Ishikawa (cell line): ENCODE measurements at regions not wholly inside any gene's neighbourhood (a gene's known extent, or its start where the extent isn't known, plus 50 kb on each side); places are given as distances from the start of the nearest gene placed in this dataset.

Experiments
- CEBPB ChIP-seq: IDR thresholded peaks from 2 replicates; pipeline ENCODE4 v1.6.1; 2012
- CREB1 ChIP-seq: IDR thresholded peaks from 2 replicates; pipeline ENCODE4 v1.6.1; 2012; ENCODE audit warnings: low read depth
- EGR1 ChIP-seq: IDR thresholded peaks from 2 replicates; pipeline ENCODE4 v1.6.1; 2012
- EP300 ChIP-seq: IDR thresholded peaks from 2 replicates; pipeline ENCODE4 v1.6.1; 2012; ENCODE audit warnings: borderline replicate concordance
- FOXM1 ChIP-seq: IDR thresholded peaks from 2 replicates; pipeline ENCODE4 v1.6.1; 2012; ENCODE audit warnings: low read depth, borderline replicate concordance
- NFIC ChIP-seq: IDR thresholded peaks from 2 replicates; pipeline ENCODE4 v1.6.1; 2012
- RAD21 ChIP-seq: IDR thresholded peaks from 2 replicates; pipeline ENCODE4 v1.6.1; 2012; ENCODE audit warnings: low read depth
- TAF1 ChIP-seq: IDR thresholded peaks from 2 replicates; pipeline ENCODE4 v1.6.1; 2012; ENCODE audit warnings: low read depth, mild to moderate bottlenecking
- TCF12 ChIP-seq: IDR thresholded peaks from 2 replicates; pipeline ENCODE4 v1.6.1; 2012; ENCODE audit warnings: low read depth
- TEAD4 ChIP-seq: IDR thresholded peaks from 2 replicates; pipeline ENCODE4 v1.6.1; 2012
- USF1 ChIP-seq: IDR thresholded peaks from 2 replicates; pipeline ENCODE4 v1.6.1; 2012
- YY1 ChIP-seq: IDR thresholded peaks from 2 replicates; pipeline ENCODE4 v1.6.1; 2012; ENCODE audit warnings: low read depth
- ZBTB7A ChIP-seq: IDR thresholded peaks from 2 replicates; pipeline ENCODE4 v1.6.1; 2012; ENCODE audit warnings: low read depth
- TF ChIP-seq, protein P1 (sequence below): IDR thresholded peaks from 2 replicates; pipeline ENCODE4 v1.6.1; 2012
- TF ChIP-seq, protein P2 (sequence below): IDR thresholded peaks from 2 replicates; pipeline ENCODE4 v1.6.1; 2012; ENCODE audit warnings: low read depth, mild to moderate bottlenecking

GRCh38 chr5:148730942-148731898 is 76.9 kb upstream of the HTR4 start:
- TF ChIP-seq RAD21 (peak; percentile 90), CREB1 (no peak), YY1 (no peak)

DNA sequence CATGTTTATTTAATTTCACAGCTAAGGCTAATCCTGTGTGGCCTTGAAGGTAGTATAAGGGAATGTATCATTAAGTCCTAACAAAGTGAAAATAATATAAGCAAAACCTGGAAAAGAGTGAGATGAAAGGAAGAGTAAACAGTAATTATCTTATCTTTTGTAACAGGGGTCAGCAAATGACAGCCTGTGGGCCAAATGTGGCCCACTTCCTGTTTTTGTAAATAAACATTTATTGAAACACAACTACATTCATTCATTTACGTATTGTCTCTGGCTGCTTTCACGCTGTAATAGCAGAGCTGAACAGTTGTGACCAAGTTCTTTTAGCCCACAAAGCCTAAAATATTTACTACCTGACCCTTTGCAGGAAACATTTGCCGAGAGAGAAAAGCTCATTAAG is 78.4 kb upstream of the HTR4 start:
- TF ChIP-seq TCF12 (no peak), RAD21 (no peak), EP300 (no peak), USF1 (no peak), YY1 (no peak)
- TF ChIP-seq, protein P1, sequence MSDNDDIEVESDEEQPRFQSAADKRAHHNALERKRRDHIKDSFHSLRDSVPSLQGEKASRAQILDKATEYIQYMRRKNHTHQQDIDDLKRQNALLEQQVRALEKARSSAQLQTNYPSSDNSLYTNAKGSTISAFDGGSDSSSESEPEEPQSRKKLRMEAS, result no peak
- TF ChIP-seq, protein P2, sequence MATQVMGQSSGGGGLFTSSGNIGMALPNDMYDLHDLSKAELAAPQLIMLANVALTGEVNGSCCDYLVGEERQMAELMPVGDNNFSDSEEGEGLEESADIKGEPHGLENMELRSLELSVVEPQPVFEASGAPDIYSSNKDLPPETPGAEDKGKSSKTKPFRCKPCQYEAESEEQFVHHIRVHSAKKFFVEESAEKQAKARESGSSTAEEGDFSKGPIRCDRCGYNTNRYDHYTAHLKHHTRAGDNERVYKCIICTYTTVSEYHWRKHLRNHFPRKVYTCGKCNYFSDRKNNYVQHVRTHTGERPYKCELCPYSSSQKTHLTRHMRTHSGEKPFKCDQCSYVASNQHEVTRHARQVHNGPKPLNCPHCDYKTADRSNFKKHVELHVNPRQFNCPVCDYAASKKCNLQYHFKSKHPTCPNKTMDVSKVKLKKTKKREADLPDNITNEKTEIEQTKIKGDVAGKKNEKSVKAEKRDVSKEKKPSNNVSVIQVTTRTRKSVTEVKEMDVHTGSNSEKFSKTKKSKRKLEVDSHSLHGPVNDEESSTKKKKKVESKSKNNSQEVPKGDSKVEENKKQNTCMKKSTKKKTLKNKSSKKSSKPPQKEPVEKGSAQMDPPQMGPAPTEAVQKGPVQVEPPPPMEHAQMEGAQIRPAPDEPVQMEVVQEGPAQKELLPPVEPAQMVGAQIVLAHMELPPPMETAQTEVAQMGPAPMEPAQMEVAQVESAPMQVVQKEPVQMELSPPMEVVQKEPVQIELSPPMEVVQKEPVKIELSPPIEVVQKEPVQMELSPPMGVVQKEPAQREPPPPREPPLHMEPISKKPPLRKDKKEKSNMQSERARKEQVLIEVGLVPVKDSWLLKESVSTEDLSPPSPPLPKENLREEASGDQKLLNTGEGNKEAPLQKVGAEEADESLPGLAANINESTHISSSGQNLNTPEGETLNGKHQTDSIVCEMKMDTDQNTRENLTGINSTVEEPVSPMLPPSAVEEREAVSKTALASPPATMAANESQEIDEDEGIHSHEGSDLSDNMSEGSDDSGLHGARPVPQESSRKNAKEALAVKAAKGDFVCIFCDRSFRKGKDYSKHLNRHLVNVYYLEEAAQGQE, result no peak

DNA sequence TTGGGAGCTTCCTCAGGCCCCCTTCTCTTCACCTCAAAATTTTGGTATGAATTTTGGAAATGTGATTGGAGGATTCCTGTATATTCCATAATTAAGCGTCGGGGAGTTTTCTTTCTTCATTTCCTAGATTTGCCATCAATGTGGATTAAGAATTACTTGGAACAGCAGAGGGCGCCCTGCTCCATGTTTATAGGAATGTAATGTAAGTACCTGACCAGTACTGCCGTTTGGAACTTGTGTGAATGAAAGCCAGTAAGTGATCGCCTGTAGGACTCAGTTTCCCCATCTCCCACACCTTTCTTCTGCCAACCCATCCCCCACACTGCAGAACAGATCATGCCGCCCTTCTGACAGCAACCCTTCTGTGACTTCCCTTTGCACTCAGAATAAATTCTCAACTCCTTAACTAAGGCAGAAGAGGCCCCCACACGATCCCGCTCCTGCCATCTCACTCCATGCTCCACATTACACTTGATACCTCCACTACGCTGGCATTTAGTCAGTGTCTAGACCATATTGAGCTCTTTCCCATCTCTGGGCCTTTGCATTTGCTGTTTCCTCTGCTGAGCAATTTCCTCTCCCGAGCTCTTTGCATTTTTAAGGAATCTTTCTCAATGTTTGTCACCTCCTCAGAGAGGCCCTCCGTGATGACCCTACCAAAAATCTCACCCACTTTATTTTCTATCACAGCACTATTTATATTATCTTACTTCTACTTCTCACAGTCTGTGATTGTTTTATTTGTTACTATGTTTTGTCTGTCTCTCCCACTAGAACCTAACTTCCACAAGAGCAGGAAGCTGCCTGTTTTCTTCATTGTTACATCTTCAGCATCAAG is 79.5 kb upstream of the HTR4 start:
- no peak for TF ChIP-seq FOXM1
- no peak for TF ChIP-seq EGR1
- TF ChIP-seq, protein P1, result no peak
- TF ChIP-seq, protein P2, result no peak
- no peak for TF ChIP-seq CREB1
- no peak for TF ChIP-seq EP300
- TF ChIP-seq TCF12, result no peak
- peak; percentile 86 for TF ChIP-seq RAD21
- TF ChIP-seq ZBTB7A, result no peak
- TF ChIP-seq TAF1, result no peak
- TF ChIP-seq NFIC, result no peak
- no peak for TF ChIP-seq USF1
- no peak for TF ChIP-seq CEBPB
- no peak for TF ChIP-seq YY1
- TF ChIP-seq TEAD4, result 0 out of 2 replicates have a peak, but pooled peaks have one; percentile 7

DNA sequence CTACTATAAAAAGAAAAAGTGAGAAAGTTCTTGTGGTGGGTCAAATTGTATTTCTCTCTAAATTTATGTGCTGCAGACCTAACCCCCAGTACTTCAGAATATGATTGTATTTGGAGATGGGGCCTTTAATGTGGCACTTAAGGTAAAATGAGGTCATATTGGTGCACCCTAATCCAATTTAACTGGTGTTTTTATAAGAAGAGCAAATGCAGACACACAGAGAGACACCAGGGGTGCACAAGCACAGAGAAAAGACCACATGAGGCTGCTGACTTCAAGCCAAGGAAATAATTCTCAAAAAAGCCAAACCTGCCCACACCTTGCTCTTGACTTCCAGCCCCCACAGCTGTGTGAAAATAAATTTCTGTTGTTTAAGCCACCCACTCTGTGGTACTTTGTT is 80.2 kb upstream of the HTR4 start:
- TF ChIP-seq EP300 (no peak), ZBTB7A (no peak), TEAD4 (no peak), NFIC (no peak), TAF1 (no peak), CREB1 (no peak), EGR1 (no peak), FOXM1 (no peak), RAD21 (no peak), USF1 (no peak)
- TF ChIP-seq, protein P1, result no peak
